ENCODE measurements at regions not wholly inside any gene's neighbourhood (a gene's known extent, or its start where the extent isn't known, plus 50 kb on each side); places are given as distances from the start of the nearest gene placed in this dataset.

DNA sequence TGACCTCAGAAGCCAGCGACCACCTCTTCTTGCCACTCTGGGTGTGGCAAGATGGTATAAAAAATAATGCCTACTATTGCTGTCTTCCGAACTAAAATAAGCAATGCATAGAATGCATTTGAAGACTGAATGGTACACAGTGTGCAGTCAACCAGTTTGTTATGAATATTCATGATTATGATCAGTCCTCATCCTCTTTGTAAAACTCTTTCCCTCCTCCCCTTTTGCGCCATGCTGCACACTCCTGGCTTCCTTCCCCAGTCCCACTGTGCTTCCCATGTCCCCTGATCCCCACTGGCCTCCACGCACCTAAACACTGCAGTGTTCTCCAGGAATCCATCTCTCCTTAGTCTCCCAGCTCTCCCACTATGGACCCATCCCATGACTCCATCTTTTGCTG is 348.0 kb downstream of the SOX9 start:
- Histone ChIP-seq H3K4me1 (peaks cover 0 to 7% (median 0%) of the 10 kb centered on the region in 12 donors), H3K27me3 (peaks cover 0 to 3% (median 0%) of the 10 kb centered on the region in 9 donors), H3K36me3 (no peaks in the 10 kb centered on the region), H3K9me3 (peaks cover 0 to 2% (median 0%) of the 10 kb centered on the region in 12 donors), H3K27ac (no peak overlapping the region), H3K4me3 (no peak overlapping the region)
- intact Hi-C loops (cut with DNase I), result no loop called here
- WGBS, 4 donors, result 92 to 96% (median 93%) methylated on average over 4 of the region's 4 CpGs
- ATAC-seq (no peak), DNase-seq (no peak)
- TF ChIP-seq POLR2A (IDR thresholded peaks at IDR 0.05), result no peak
- TF ChIP-seq, protein P1, sequence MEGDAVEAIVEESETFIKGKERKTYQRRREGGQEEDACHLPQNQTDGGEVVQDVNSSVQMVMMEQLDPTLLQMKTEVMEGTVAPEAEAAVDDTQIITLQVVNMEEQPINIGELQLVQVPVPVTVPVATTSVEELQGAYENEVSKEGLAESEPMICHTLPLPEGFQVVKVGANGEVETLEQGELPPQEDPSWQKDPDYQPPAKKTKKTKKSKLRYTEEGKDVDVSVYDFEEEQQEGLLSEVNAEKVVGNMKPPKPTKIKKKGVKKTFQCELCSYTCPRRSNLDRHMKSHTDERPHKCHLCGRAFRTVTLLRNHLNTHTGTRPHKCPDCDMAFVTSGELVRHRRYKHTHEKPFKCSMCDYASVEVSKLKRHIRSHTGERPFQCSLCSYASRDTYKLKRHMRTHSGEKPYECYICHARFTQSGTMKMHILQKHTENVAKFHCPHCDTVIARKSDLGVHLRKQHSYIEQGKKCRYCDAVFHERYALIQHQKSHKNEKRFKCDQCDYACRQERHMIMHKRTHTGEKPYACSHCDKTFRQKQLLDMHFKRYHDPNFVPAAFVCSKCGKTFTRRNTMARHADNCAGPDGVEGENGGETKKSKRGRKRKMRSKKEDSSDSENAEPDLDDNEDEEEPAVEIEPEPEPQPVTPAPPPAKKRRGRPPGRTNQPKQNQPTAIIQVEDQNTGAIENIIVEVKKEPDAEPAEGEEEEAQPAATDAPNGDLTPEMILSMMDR (IDR thresholded peaks at IDR 0.05), result no peak

DNA sequence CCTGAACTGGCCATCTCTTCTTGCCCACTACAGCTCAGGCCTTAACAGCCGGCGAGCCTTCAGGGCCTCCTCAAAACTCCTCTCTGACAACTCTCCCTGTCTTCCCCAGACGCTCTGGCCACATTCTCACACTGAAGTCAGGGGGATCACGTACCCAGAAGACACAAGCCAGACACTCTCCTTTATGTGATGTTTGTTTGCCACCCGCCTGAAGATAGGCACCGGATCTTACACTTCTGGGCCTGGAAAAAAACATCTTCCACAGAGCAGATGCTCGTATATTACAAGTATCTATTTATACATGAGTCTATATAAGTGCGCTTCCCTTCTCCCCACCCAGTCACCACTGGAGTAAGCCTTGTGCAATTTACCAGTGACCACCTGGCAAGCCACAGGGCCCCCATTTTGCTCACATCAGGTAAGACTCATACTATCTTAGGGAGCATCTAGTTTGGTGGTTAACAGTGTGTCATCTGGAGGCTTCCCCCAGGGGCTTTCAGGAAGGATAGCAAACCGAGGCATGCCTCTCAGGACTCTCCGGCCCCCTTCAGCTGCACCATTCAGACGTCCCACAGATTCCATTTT is 349.4 kb downstream of the SOX9 start:
- 70 to 77% (median 71%) methylated on average over 11 of the region's 11 CpGs for WGBS, 4 donors
- Histone ChIP-seq H3K9me3 (peaks cover 0 to 15% (median 0%) of the 10 kb centered on the region in 12 donors), H3K36me3 (no peaks in the 10 kb centered on the region), H3K27ac (no peak overlapping the region), H3K27me3 (peaks cover 0 to 3% (median 0%) of the 10 kb centered on the region in 9 donors), H3K4me1 (peaks cover 0 to 7% (median 0%) of the 10 kb centered on the region in 12 donors), H3K4me3 (no peak overlapping the region)
- ATAC-seq (no peak), DNase-seq (no peak)
- intact Hi-C loops (cut with DNase I), result no loop called here
- TF ChIP-seq POLR2A (IDR thresholded peaks at IDR 0.05), result no peak
- TF ChIP-seq, protein P1 (IDR thresholded peaks at IDR 0.05), result no peak

DNA sequence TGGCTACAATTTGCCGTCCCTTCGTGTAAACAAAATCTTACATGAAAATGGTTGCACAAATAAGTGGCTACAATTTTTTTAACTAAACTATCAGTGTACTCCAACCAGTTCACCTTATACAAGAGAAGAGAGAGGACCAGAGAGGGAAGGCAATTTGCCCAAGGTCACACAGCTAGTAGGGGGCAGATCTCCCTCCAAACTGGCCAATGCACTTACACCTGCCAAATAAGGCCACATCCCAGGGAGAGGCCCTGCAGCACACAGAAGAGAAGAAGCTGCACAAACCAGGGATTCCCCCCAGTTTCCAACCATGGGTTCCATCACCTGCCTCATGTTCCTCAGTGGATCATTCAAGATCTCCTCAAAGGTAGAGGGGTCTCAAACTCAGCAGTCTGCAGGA is 349.9 kb downstream of the SOX9 start:
- Histone ChIP-seq H3K36me3 (no peaks in the 10 kb centered on the region), H3K4me3 (no peak overlapping the region), H3K27ac (no peak overlapping the region), H3K27me3 (no peaks in the 10 kb centered on the region), H3K4me1 (peaks cover 0 to 7% (median 0%) of the 10 kb centered on the region in 12 donors), H3K9me3 (peaks cover 0 to 15% (median 0%) of the 10 kb centered on the region in 12 donors)
- TF ChIP-seq, protein P1 (IDR thresholded peaks at IDR 0.05), result no peak
- TF ChIP-seq POLR2A (IDR thresholded peaks at IDR 0.05), result no peak
- WGBS, 4 donors, result 95 to 98% (median 97%) methylated on average over 2 of the region's 2 CpGs
- ATAC-seq, result no peak
- DNase-seq, result no peak
- intact Hi-C loops (cut with DNase I), result no loop called here

DNA sequence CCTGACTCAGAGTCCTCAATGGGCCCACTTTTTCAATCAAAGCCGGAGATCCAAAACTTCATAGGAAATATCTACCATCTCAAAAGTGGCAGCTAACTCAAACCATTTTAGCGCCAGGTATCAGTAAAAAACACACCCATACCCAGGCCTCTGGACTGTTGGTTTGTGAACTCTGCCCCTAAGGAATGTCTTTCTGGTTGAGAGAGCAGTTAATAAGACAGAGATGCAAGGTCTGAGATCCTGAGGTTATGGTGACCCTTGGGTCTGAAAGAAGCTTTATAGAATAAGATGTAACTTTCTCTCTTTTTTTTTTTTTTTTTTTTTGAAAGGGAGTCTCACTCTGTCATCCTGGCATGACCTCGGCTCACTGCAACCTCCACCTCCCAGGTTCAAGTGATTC is 350.5 kb downstream of the SOX9 start:
- Histone ChIP-seq H3K36me3 (no peaks in the 10 kb centered on the region), H3K4me1 (peaks cover 0 to 7% (median 0%) of the 10 kb centered on the region in 12 donors), H3K9me3 (peaks cover 0 to 15% (median 0%) of the 10 kb centered on the region in 12 donors), H3K4me3 (no peak overlapping the region), H3K27me3 (no peaks in the 10 kb centered on the region), H3K27ac (no peak overlapping the region)
- 94 to 99% (median 96%) methylated on average over 3 of the region's 3 CpGs for WGBS, 4 donors
- no peak for ATAC-seq
- DNase-seq, result no peak
- intact Hi-C loops (cut with DNase I), result no loop called here
- TF ChIP-seq, protein P1 (IDR thresholded peaks at IDR 0.05), result no peak
- no peak for TF ChIP-seq POLR2A (IDR thresholded peaks at IDR 0.05)

Data from heart left ventricle (tissue), 16 donors.